Right ventricle myocardium inferior (tissue), 1 donor: ENCODE measurements at regions not wholly inside any gene's neighbourhood (a gene's known extent, or its start where the extent isn't known, plus 50 kb on each side); places are given as distances from the start of the nearest gene placed in this dataset.

ENCODE experiments used
- ATAC-seq: fragments of 200-7000 bp; cut with Tn5 transposase; one replicate; pipeline ENCODE4 v1.9.1; 2020; ENCODE audit warnings: mild to moderate bottlenecking, moderate library complexity
- DNase-seq: peaks from one replicate; pipeline ENCODE4 v3.0.0; 2021; ENCODE audit errors: missing footprints
- intact Hi-C: fragments of 100-400 bp; cut with DNase I; formaldehyde crosslinking; loops from one replicate; pipeline ENCODE4 v1.11.0; 2022
- donor health status: DM: no; HTN: yes; CAD: no; lungs with severe emphysema.

- DNase-seq (no peak), ATAC-seq (no peak)
- intact Hi-C loops = no loop called here
Observed at GRCh38 chr20:39195582-39196021, 233.5 kb downstream of the DHX35 start.

DNA sequence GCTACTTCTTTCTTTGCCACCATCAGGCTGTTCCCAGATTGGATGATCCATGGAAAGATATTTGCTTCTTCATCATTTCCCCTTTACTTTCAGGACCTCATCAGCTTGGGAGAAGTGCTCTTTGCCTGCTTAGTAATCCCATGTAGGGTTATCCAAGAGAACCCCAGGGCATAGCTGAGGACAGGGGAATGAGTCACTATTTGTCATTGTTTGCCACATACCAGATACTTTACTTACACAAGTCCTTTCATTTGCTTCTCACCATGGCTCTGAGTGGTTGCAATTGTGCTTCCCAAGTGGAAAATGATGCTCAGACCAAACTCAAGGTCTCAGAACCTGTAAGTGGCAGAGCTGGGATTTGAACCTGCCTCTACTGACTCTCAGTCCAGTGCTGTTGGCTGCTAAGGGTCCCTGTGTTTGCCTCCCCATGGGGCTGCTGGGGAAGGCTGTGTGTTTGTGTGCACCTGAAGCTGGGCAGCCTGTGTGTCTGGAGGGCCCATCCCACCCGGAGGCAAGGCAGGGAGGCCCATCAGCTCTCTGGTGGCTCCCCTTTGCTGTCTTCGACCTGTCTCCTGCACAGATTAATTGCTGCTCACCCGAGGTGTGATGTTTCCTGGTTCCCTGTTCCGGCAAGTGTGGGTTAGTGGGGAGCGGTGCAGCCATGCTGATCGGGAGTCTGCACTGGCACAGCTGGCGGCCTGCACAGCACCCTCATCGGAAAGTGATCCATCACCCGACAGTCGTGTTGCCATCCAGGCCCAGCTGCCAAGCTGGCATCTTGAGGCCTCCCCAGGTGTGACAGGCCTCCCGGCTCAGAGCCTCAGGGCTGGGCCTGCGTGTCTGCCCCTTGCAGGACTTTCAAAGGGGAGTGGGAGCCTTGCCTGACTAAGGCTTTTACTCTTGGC lies 228.8 kb downstream of the DHX35 start:
- ATAC-seq = no peak
- DNase-seq = no peak
- intact Hi-C loops = no loop called here

- no peak for DNase-seq
- no peak for ATAC-seq
- intact Hi-C loops = no loop called here
Observed at GRCh38 chr20:39188266-39188765, 226.2 kb downstream of the DHX35 start.

DNA sequence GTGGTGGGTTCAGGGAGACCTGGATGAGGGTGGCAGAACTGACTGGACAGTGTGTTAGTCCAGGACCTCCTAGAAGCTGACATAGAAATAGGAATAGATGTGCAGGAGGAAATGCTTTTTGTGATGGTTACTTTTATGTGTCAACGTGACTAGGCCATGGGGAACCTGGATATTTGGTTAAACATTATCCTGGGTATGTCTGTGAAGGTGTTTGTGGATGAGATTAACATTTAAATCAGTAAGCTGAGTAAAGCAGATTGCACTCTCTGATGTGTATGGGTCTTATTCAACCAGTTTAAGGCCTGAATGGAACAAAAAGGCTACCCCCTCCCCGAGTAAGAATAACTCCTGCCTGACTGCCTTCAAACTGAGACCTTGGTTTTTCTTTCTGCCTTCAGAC lies 219.3 kb downstream of the DHX35 start:
- ATAC-seq (no peak), DNase-seq (no peak)
- intact Hi-C loops = no loop called here

DNA sequence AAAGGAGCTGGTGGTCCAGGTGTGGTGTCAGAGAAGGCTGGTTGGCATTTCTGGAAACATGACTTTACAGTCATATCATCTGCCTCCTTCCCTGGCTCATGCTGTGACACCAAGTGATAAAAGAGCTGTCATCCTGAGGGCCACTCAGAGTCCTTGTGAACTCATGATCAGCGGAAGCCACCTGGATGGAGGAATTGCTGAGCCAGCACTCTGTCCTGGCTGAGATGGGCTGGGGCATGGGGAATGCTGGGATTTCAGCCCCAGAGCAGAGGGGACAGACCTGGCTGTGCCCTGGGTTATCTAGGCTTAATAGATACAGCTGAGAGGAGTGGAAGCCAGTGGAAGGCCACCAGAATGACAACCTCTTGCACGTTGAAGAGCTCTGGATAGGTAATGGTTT lies 214.3 kb downstream of the DHX35 start:
- intact Hi-C loops = no loop called here
- DNase-seq (no peak), ATAC-seq (no peak)

DNA sequence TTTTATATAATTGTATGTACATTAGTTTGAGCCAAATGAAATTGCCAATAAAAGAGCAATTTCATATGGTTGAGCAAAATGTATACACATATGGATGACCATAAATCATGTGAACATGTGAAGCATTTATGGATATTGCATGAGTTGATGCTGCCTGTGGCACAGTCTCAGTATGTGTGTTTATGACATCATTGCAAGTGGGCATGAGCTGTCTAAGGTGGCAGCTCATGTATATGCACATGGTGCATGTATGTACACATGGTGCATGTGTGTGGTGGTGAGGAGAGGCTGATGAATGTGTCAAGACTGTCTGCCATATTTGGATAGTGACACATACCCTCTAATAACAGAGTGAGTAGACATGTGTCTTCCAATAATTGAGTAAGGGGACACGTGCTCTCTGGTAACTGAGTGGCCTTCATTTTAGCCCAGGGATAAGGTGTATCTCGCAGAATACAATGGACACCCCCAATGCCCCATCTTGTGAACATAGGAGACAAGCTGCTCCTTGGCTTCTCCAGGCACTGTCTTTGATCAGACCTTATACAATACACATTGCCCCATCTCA lies 208.8 kb downstream of the DHX35 start:
- DNase-seq = no peak
- intact Hi-C loops = no loop called here
- ATAC-seq = no peak

DNA sequence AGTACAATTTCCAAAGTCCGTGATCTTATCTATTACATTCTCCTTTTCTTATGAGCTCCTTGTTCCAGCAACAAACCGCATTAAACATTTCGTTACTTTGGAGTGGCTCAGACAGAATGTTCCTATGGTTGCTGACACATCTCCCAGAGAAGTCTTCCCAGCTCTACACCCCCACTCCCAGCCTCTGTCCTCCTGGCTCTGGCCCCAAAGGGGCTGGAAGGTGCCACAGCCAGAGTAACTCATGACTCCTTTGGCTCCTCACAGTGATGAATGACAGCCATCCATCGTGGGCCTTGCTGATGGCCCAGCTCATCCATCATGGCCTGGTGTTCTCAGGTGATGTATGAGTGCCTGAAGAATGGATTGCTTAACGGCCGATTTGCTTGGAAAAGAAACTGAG lies 203.0 kb downstream of the DHX35 start:
- DNase-seq (no peak), ATAC-seq (no peak)
- intact Hi-C loops = no loop called here

DNA sequence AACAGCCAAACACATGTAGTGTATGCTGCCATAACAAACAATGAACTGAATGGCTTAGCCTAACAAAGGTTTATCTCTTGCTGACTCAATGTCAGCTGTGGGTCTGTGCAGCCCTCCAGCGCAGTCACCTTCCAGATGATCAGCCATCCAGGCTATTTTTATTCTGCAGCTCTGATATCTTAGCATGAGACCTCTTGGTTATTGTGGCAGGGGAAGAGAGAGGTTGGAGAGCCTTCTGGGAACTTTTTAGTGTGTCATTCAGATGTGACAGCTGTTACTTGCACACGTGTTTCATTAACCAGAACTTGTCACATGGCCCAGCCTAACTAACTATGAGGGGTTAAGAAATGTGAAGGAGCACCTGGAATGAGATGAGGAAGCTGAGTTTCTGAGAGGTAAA lies 202.5 kb downstream of the DHX35 start:
- ATAC-seq = peak; percentile 48
- DNase-seq = no peak
- intact Hi-C loops = no loop called here

- intact Hi-C loops = no loop called here
- ATAC-seq (no peak), DNase-seq (no peak)
Observed at GRCh38 chr20:39163993-39164392, 201.8 kb downstream of the DHX35 start.

DNA sequence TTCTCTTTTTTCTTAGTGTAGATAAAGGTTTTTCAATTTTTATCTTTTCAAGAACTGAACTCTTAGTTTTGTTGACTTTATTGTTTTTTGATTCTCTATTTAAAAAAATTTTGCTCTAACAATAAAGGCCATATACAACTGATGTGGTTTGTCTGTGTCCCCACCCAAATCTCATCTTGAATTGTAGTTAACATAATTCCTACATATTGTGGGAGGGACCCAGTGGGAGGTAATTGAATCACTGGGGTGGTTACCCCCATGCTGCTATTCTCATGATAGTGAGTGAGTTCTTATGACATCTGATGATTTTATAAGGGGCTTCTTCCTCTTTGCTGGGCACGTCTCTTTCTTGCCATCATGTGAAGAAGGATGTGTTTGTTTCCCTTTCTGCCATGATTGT lies 199.8 kb downstream of the DHX35 start:
- DNase-seq = no peak
- no peak for ATAC-seq
- intact Hi-C loops = no loop called here

GRCh38 chr20:39155971-39156370 lies 193.8 kb downstream of the DHX35 start:
- no peak for DNase-seq
- intact Hi-C loops = no loop called here
- ATAC-seq = no peak

DNA sequence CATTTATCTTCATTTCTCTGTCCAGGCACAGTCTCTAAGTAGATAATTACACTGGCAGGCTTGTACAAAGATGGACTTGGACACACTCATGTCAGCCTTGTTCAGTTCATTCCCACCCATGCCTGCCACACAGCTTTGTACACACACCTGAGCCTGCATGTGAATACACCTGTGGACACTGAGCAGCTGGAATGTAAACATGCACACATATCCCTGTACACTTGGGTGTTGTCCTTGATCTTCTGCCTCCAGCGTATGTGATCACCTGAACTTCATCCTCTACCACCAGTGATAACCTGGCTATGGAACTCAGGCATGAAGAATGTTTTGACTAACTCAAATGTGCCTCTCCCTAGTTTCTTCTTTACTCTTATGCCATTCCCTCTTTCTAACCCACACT lies 190.6 kb downstream of the DHX35 start:
- DNase-seq = no peak
- ATAC-seq = no peak
- intact Hi-C loops = no loop called here

DNA sequence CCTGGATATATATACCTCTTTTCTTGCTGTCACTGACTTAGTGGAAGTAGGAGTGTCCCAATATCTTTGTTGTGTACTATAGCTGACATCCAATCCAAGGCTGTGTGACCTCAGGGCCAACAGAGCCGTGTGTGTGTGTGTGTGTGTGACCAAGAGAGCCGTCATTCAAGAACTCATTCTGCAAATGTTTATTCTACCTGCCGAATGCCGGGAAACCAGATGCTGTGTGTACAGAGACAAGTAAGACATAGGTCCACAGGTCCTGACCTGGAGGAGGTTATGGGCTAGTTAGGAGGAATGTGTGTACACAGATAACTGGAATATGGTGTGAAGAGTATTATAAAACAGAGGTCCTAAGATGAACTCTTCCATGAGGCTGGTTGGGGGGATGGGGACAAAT lies 190.0 kb downstream of the DHX35 start:
- intact Hi-C loops = no loop called here

DNA sequence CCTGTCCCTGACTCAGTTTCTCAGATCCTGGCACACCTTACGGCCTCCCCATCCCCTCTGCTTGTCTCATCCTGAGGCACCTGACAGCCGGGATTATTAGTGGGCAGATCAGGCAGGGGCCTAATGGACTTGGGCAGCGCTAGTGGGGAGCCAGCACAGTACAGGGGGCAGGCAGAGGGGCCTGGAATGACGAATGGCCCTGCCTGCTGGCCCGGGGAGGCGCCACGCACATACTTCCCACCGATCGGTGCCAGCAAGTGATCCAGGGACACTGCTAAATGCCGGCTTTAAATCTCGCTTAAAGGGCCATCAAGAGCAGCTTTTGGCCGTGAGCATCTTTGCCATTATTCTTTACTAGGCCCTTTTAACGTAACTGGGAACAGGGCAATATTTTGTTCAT lies 188.4 kb downstream of the DHX35 start:
- intact Hi-C loops = no loop called here
- no peak for DNase-seq
- ATAC-seq = no peak

More for the DNA sequence above, 190.0 kb downstream of the DHX35 start:
- no peak for ATAC-seq
- no peak for DNase-seq

DNA sequence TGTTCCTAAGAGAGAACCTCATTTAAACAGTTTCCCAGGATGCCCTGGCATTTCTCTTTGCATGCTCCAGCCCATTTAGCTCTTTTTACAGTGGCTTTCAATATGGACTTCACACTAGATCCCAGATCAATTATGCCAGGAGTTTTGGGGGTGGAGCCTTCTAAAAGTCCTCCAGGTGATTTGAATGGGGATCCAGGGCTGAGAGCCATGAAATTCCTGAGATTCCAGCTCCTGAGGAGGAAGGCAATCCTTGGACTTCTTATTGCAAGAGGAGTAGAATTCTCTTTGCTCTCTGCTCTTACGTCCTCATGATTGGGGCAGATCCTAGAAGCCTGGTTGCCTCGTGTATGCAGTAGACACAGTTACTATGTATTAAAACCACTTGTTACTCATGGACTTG lies 184.2 kb downstream of the DHX35 start:
- DNase-seq (no peak), ATAC-seq (no peak)
- intact Hi-C loops = no loop called here

DNA sequence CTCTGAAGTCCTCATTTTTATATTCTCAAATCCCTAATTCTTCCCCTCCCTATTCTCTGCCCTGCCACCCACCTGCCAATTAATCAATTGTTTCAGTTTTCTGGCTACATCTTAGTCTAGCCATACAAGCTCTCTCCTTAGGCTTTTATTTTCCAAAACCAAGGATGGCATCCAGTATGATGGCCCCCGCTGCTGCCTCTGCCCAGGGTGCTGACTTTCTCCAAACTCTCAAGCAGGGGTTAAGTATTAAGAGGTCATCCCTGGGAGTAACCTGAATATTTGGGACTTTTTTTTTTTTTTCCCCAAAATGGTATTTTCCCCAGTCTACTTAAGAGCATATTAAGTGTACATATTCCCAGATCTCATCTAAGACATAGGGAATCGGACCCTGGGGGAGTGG lies 183.8 kb downstream of the DHX35 start:
- ATAC-seq = no peak
- intact Hi-C loops = no loop called here

DNA sequence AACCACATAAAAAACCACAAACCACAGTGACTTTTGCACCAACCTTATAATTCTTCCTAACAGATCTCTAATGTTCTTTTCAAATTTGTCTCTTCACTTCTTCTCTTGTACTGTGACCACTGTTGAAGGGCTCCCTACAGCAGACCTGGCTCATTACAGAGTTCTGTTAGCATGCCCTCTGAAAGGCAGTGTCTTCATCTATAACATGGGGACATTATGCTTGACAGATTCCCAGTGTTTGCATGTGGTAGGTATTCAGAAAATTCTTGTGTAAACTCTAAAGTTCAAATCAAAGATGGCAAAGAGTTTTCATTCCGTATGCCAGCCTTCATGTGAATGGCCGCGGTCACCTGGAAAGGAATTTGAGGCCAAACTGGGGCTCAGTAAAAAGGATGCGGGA lies 182.6 kb downstream of the DHX35 start:
- ATAC-seq (no peak), DNase-seq (no peak)
- intact Hi-C loops = no loop called here

More for the DNA sequence above, 183.8 kb downstream of the DHX35 start:
- DNase-seq = no peak

DNA sequence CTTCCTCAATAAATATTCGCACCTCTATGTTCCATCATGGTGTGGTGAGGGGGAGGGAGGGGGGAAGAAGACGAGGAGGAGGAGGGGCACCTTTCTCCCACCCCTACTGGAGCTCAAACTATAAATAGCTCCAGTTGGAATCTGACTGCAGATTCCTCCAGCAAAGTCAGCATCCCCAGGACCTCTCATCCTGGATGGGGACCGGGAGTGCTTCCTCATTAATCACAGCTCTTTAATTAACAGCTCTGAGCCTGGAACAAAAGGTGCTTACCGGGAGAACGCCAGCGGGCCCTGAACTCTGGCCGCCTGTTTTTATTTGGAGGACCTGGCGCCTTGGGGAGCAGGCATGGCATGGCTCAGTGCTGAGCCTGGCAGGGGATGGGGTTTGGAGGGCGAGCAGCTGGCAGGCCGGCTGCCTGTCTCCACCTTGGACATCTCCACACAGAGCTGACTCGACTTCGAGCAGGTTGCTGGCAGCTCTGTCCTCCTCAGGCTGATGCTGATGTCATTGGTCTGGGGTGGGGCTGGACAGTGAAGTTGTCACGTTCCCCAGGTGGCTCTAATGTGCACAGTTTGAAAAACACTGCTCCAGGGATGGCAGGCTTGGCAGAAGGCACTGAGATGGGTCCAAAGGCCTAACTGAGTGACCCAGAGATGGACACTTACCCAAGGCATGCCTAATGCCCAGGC lies 180.4 kb downstream of the DHX35 start:
- no peak for DNase-seq
- intact Hi-C loops = no loop called here
- ATAC-seq = no peak

GRCh38 chr20:39137299-39137698 lies 175.2 kb downstream of the DHX35 start:
- DNase-seq = no peak
- intact Hi-C loops = no loop called here
- ATAC-seq = no peak

- intact Hi-C loops = no loop called here
- ATAC-seq (no peak), DNase-seq (no peak)
Observed at GRCh38 chr20:39136798-39137197, 174.7 kb downstream of the DHX35 start.
